H9 (cell line): ENCODE measurements at regions not wholly inside any gene's neighbourhood (a gene's known extent, or its start where the extent isn't known, plus 50 kb on each side); places are given as distances from the start of the nearest gene placed in this dataset.

Experiments used
- DNase-seq: peaks from one replicate; pipeline ENCODE4 v3.0.0-alpha.2; 2017
- H2AFZ ChIP-seq: one replicate; pipeline ENCODE4 v1.6.1; 2013; ENCODE audit warnings: mild to moderate bottlenecking, low read length, control low read depth, moderate library complexity
- H2AK5ac ChIP-seq: 2 replicates; pipeline ENCODE4 v1.6.1; 2013; ENCODE audit warnings: low read length, control low read depth, mixed read lengths; ENCODE audit not compliant: insufficient read length
- H2BK120ac ChIP-seq: one replicate; pipeline ENCODE4 v1.6.1; 2013; ENCODE audit warnings: low read depth, mild to moderate bottlenecking, low read length, control low read depth, inconsistent platforms; ENCODE audit not compliant: poor library complexity, severe bottlenecking
- H2BK12ac ChIP-seq: 2 replicates; pipeline ENCODE4 v1.6.1; 2013; ENCODE audit warnings: low read length, control low read depth, mixed read lengths, low read depth; ENCODE audit not compliant: insufficient read length
- H2BK15ac ChIP-seq: 2 replicates; pipeline ENCODE4 v1.6.1; 2013; ENCODE audit warnings: low read depth, low read length, control low read depth
- H2BK20ac ChIP-seq: one replicate; pipeline ENCODE4 v1.6.1; 2013; ENCODE audit warnings: low read depth, mild to moderate bottlenecking, low read length, control low read depth, inconsistent platforms; ENCODE audit not compliant: poor library complexity, severe bottlenecking
- H2BK5ac ChIP-seq: 2 replicates; pipeline ENCODE4 v1.6.1; 2013; ENCODE audit warnings: low read length, control low read depth, mixed read lengths; ENCODE audit not compliant: insufficient read length
- H3K14ac ChIP-seq: 2 replicates; pipeline ENCODE4 v1.6.1; 2013; ENCODE audit warnings: low read length, control low read depth; ENCODE audit not compliant: insufficient read depth
- H3K18ac ChIP-seq: 2 replicates; pipeline ENCODE4 v1.6.1; 2013; ENCODE audit warnings: low read depth, mild to moderate bottlenecking, mixed read lengths, low read length, control low read depth; ENCODE audit not compliant: insufficient read length
- H3K23ac ChIP-seq: 2 replicates; pipeline ENCODE4 v1.6.1; 2013; ENCODE audit warnings: low read length, control low read depth, mixed read lengths, low read depth; ENCODE audit not compliant: insufficient read length
- H3K23me2 ChIP-seq: 2 replicates; pipeline ENCODE4 v1.6.1; 2013; ENCODE audit warnings: low read depth, mild to moderate bottlenecking, mixed read lengths, low read length, control low read depth; ENCODE audit not compliant: insufficient read length, poor library complexity, severe bottlenecking
- H3K27ac ChIP-seq: 2 replicates; pipeline ENCODE4 v1.5.1; 2013; ENCODE audit warnings: low read length, control low read depth, mixed read lengths, low read depth; ENCODE audit not compliant: insufficient read length
- H3K27me3 ChIP-seq: 2 replicates; pipeline ENCODE4 v1.6.1; 2013; ENCODE audit warnings: low read length, control low read depth, inconsistent platforms; ENCODE audit not compliant: insufficient read depth
- H3K4ac ChIP-seq: 2 replicates; pipeline ENCODE4 v1.6.1; 2013; ENCODE audit warnings: low read depth, mild to moderate bottlenecking, control low read depth, inconsistent platforms, low read length, moderate library complexity
- H3K4me1 ChIP-seq: 2 replicates; pipeline ENCODE4 v1.6.1; 2013; ENCODE audit warnings: low read length, control low read depth, inconsistent platforms; ENCODE audit not compliant: insufficient read depth
- H3K4me2 ChIP-seq: 2 replicates; pipeline ENCODE4 v1.6.1; 2013; ENCODE audit warnings: low read length, control low read depth, mixed read lengths; ENCODE audit not compliant: insufficient read length, insufficient read depth
- H3K56ac ChIP-seq: 2 replicates; pipeline ENCODE4 v1.6.1; 2013; ENCODE audit warnings: low read depth, mild to moderate bottlenecking, mixed read lengths, low read length, control low read depth; ENCODE audit not compliant: insufficient read length
- H3K79me1 ChIP-seq: 2 replicates; pipeline ENCODE4 v1.6.1; 2013; ENCODE audit warnings: low read depth, mild to moderate bottlenecking, moderate library complexity, low read length, control low read depth, inconsistent platforms; ENCODE audit not compliant: insufficient read depth, poor library complexity, severe bottlenecking
- H3K79me2 ChIP-seq: 2 replicates; pipeline ENCODE4 v1.6.1; 2013; ENCODE audit warnings: low read length, control low read depth, inconsistent platforms; ENCODE audit not compliant: insufficient read depth
- H3K9ac ChIP-seq: 2 replicates; pipeline ENCODE4 v1.6.1; 2013; ENCODE audit warnings: low read length, control low read depth, mixed read lengths; ENCODE audit not compliant: insufficient read length; ENCODE audit errors: extremely low read depth
- H3K9me3 ChIP-seq: one replicate; pipeline ENCODE4 v1.6.1; 2013; ENCODE audit warnings: low read depth, low read length, inconsistent platforms; ENCODE audit not compliant: control insufficient read depth
- H3T11ph ChIP-seq: one replicate; pipeline ENCODE4 v1.6.1; 2013; ENCODE audit warnings: mild to moderate bottlenecking, low read length, control low read depth, inconsistent platforms
- H4K20me1 ChIP-seq: one replicate; pipeline ENCODE4 v1.6.1; 2013; ENCODE audit not compliant: control insufficient read depth, insufficient read length, insufficient read depth
- H4K5ac ChIP-seq: 2 replicates; pipeline ENCODE4 v1.6.1; 2013; ENCODE audit warnings: low read depth, mild to moderate bottlenecking, mixed read lengths, low read length, control low read depth; ENCODE audit not compliant: insufficient read length
- H4K8ac ChIP-seq: replicated peaks from 2 replicates; pipeline ENCODE4 v1.6.1; 2013; ENCODE audit warnings: low read length, control low read depth, mixed read lengths, low read depth; ENCODE audit not compliant: insufficient read length
- H4K91ac ChIP-seq: 2 replicates; pipeline ENCODE4 v1.6.1; 2013; ENCODE audit warnings: low read depth, mild to moderate bottlenecking, moderate library complexity, mixed read lengths, low read length, control low read depth; ENCODE audit not compliant: insufficient read length
- H3K27ac Mint-ChIP-seq, 3 experiments: 2 replicates in 2 of 3; 3 replicates in 1 of 3; pipeline ENCODE4 v1.8.0; 2020 to 2021; ENCODE audit warnings: mixed read lengths in 3 of 3, mild to moderate bottlenecking in 1 of 3, moderate library complexity in 1 of 3
- H3K27me3 Mint-ChIP-seq: 2 replicates; pipeline ENCODE4 v1.8.0; 2021; ENCODE audit warnings: low read depth, mild to moderate bottlenecking, moderate library complexity, mixed read lengths
- H3K36me3 Mint-ChIP-seq, 3 experiments: 2 replicates in 2 of 3; 3 replicates in 1 of 3; pipeline ENCODE4 v1.8.0; 2020 to 2021; ENCODE audit warnings: low read depth in 3 of 3, mixed read lengths in 3 of 3; ENCODE audit not compliant: insufficient read depth in 1 of 3
- H3K4me1 Mint-ChIP-seq, 2 experiments: 2 replicates each; pipeline ENCODE4 v1.8.0; 2020; ENCODE audit warnings: mixed read lengths in 2 of 2
- H3K4me3 Mint-ChIP-seq, 2 experiments: 2 replicates in 1 of 2; 3 replicates in 1 of 2; pipeline ENCODE4 v1.8.0; 2020 to 2021; ENCODE audit warnings: mild to moderate bottlenecking in 2 of 2, mixed read lengths in 2 of 2, moderate library complexity in 1 of 2
- H3K9me3 Mint-ChIP-seq, 2 experiments: 2 replicates in 1 of 2; 3 replicates in 1 of 2; pipeline ENCODE4 v1.8.0; 2020; ENCODE audit warnings: mild to moderate bottlenecking in 2 of 2, mixed read lengths in 2 of 2, moderate library complexity in 1 of 2
- CTCF ChIP-seq: fragments of 200-600 bp; sonication (generic); conservative IDR thresholded peaks from 3 replicates; pipeline ENCODE4 v1.8.0; 2021; ENCODE audit warnings: antibody characterized with exemption, mild to moderate bottlenecking
- WGBS: extraction: QIAGEN DNeasy Blood & Tissue Kit; methylation state at CpG from one replicate; pipeline ENCODE4 v1.1.7; 2013; ENCODE audit warnings: missing lambda C conversion rate, low lambda C conversion rate, mixed read lengths; ENCODE audit not compliant: insufficient read length; ENCODE audit errors: extremely low coverage; 5-methylcytosine and 5-hydroxymethylcytosine counted together

DNA sequence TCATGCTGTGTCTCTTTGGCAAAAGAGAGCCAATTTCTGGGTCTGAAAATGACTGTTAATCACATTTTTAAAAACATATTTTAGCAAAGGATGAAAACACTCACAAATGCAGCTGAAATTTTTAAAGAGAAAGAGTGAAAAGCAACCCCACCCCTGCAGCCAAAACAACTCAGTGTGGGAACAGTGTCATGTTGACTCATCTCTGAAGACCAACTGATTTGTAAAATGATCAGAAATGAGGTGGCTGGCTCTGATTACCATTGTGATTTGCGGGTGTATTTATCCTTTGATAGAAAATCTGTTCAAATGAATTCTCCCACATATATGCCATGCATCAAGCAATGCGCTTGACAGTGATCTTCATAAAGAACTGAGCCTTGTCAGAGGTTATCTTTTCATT is 287.0 kb upstream of the ESRRG start:
- no peak overlapping the region for H3K27ac Mint-ChIP-seq
- H3K79me1 ChIP-seq = no peaks in the 10 kb centered on the region
- no peak for TF ChIP-seq CTCF

More for the DNA sequence above, 287.0 kb upstream of the ESRRG start:
- Histone ChIP-seq H3K4me2 (no peak overlapping the region), H3K18ac (no peak overlapping the region), H3K4ac (no peak overlapping the region), H3K27me3 (no peaks in the 10 kb centered on the region), H2BK120ac (no peak overlapping the region), H3K27ac (no peak overlapping the region), H3K79me2 (no peaks in the 10 kb centered on the region), H3K9me3 (no peaks in the 10 kb centered on the region), H3K14ac (no peak overlapping the region), H3K23me2 (no peaks in the 10 kb centered on the region), H2BK5ac (no peak overlapping the region), H2AK5ac (no peak overlapping the region), H4K8ac (no peak overlapping the region), H2BK20ac (no peak overlapping the region), H3K4me1 (no peaks in the 10 kb centered on the region), H4K5ac (no peak overlapping the region), H2AFZ (no peak overlapping the region), H4K20me1 (no peaks in the 10 kb centered on the region), H4K91ac (no peak overlapping the region), H3T11ph (no peak overlapping the region), H3K9ac (no peak overlapping the region), H2BK15ac (no peak overlapping the region), H2BK12ac (no peak overlapping the region), H3K56ac (no peak overlapping the region), H3K23ac (no peak overlapping the region)
- Mint-ChIP-seq H3K27me3 (no peaks in the 10 kb centered on the region), H3K36me3 (no peaks in the 10 kb centered on the region), H3K4me3 (no peak overlapping the region), H3K9me3 (no peaks in the 10 kb centered on the region), H3K4me1 (no peaks in the 10 kb centered on the region)
- no CpG with 5 or more reads among the region's 2 CpGs for WGBS
- DNase-seq = no peak
